ENCODE measurements at regions not wholly inside any gene's neighbourhood (a gene's known extent, or its start where the extent isn't known, plus 50 kb on each side); places are given as distances from the start of the nearest gene placed in this dataset.

GRCh38 chr4:38601244-38601915, 62.6 kb upstream of the KLF3 start:
- Histone ChIP-seq H3K36me3 (ENCODE audit: control insufficient read depth, insufficient read depth, low read length) (no peaks in the 10 kb centered on the region), H3K9me3 (ENCODE audit: control insufficient read depth, insufficient read depth, low read depth, low read length) (no peaks in the 10 kb centered on the region), H3K27me3 (ENCODE audit: control insufficient read depth, insufficient read depth, low read length) (no peaks in the 10 kb centered on the region), H3K27ac (ENCODE audit: low read depth, low read length) (no peak overlapping the region), H3K4me3 (ENCODE audit: low read depth, low read length) (no peak overlapping the region), H3K4me1 (ENCODE audit: control insufficient read depth, insufficient read depth, low read length) (peaks cover 13% of the 10 kb centered on the region), H3K9ac (ENCODE audit: low read length) (no peak overlapping the region)

GRCh38 chr4:38601916-38602291, 62.1 kb upstream of the KLF3 start:
- Histone ChIP-seq H3K9me3 (ENCODE audit: control insufficient read depth, insufficient read depth, low read depth, low read length) (no peaks in the 10 kb centered on the region), H3K9ac (ENCODE audit: low read length) (no peak overlapping the region), H3K36me3 (ENCODE audit: control insufficient read depth, insufficient read depth, low read length) (no peaks in the 10 kb centered on the region), H3K4me1 (ENCODE audit: control insufficient read depth, insufficient read depth, low read length) (peaks cover 14% of the 10 kb centered on the region), H3K4me3 (ENCODE audit: low read depth, low read length) (no peak overlapping the region), H3K27ac (ENCODE audit: low read depth, low read length) (no peak overlapping the region), H3K27me3 (ENCODE audit: control insufficient read depth, insufficient read depth, low read length) (no peaks in the 10 kb centered on the region)

- H3K27me3 ChIP-seq (ENCODE audit: control insufficient read depth, insufficient read depth, low read length): no peaks in the 10 kb centered on the region
- H3K4me1 ChIP-seq (ENCODE audit: control insufficient read depth, insufficient read depth, low read length): peaks cover 14% of the 10 kb centered on the region
- H3K36me3 ChIP-seq (ENCODE audit: control insufficient read depth, insufficient read depth, low read length): no peaks in the 10 kb centered on the region
- no peak overlapping the region for H3K4me3 ChIP-seq (ENCODE audit: low read depth, low read length)
- H3K9ac ChIP-seq (ENCODE audit: low read length): no peak overlapping the region
- H3K9me3 ChIP-seq (ENCODE audit: control insufficient read depth, insufficient read depth, low read depth, low read length): no peaks in the 10 kb centered on the region
- H3K27ac ChIP-seq (ENCODE audit: low read depth, low read length): no peak overlapping the region
Measured at GRCh38 chr4:38603652-38604051, 60.3 kb upstream of the KLF3 start.

GRCh38 chr4:38605181-38605752, 58.7 kb upstream of the KLF3 start:
- no peak overlapping the region for H3K27ac ChIP-seq (ENCODE audit: low read depth, low read length)
- peaks cover 14% of the 10 kb centered on the region for H3K4me1 ChIP-seq (ENCODE audit: control insufficient read depth, insufficient read depth, low read length)
- H3K9me3 ChIP-seq (ENCODE audit: control insufficient read depth, insufficient read depth, low read depth, low read length): no peaks in the 10 kb centered on the region
- no peak overlapping the region for H3K9ac ChIP-seq (ENCODE audit: low read length)
- no peaks in the 10 kb centered on the region for H3K36me3 ChIP-seq (ENCODE audit: control insufficient read depth, insufficient read depth, low read length)
- no peak overlapping the region for H3K4me3 ChIP-seq (ENCODE audit: low read depth, low read length)
- no peaks in the 10 kb centered on the region for H3K27me3 ChIP-seq (ENCODE audit: control insufficient read depth, insufficient read depth, low read length)

- Histone ChIP-seq H3K9ac (ENCODE audit: low read length) (no peak overlapping the region), H3K27ac (ENCODE audit: low read depth, low read length) (no peak overlapping the region), H3K27me3 (ENCODE audit: control insufficient read depth, insufficient read depth, low read length) (no peaks in the 10 kb centered on the region), H3K36me3 (ENCODE audit: control insufficient read depth, insufficient read depth, low read length) (no peaks in the 10 kb centered on the region), H3K4me3 (ENCODE audit: low read depth, low read length) (no peak overlapping the region), H3K4me1 (ENCODE audit: control insufficient read depth, insufficient read depth, low read length) (peaks cover 18% of the 10 kb centered on the region), H3K9me3 (ENCODE audit: control insufficient read depth, insufficient read depth, low read depth, low read length) (no peaks in the 10 kb centered on the region)
Measured at GRCh38 chr4:38605753-38606586, 58.0 kb upstream of the KLF3 start.

GRCh38 chr4:38606587-38606905, 57.5 kb upstream of the KLF3 start:
- H3K9ac ChIP-seq (ENCODE audit: low read length): no peak overlapping the region

GRCh38 chr4:38609614-38610013, 54.4 kb upstream of the KLF3 start:
- Histone ChIP-seq H3K9ac (ENCODE audit: low read length) (no peak overlapping the region), H3K9me3 (ENCODE audit: control insufficient read depth, insufficient read depth, low read depth, low read length) (no peaks in the 10 kb centered on the region), H3K36me3 (ENCODE audit: control insufficient read depth, insufficient read depth, low read length) (no peaks in the 10 kb centered on the region), H3K27ac (ENCODE audit: low read depth, low read length) (no peak overlapping the region), H3K4me1 (ENCODE audit: control insufficient read depth, insufficient read depth, low read length) (peaks cover 20% of the 10 kb centered on the region), H3K4me3 (ENCODE audit: low read depth, low read length) (no peak overlapping the region), H3K27me3 (ENCODE audit: control insufficient read depth, insufficient read depth, low read length) (no peaks in the 10 kb centered on the region)

More at GRCh38 chr4:38606587-38606905, 57.5 kb upstream of the KLF3 start:
- H3K4me1 ChIP-seq (ENCODE audit: control insufficient read depth, insufficient read depth, low read length): peaks cover 20% of the 10 kb centered on the region
- no peak overlapping the region for H3K4me3 ChIP-seq (ENCODE audit: low read depth, low read length)
- H3K27ac ChIP-seq (ENCODE audit: low read depth, low read length): no peak overlapping the region
- H3K36me3 ChIP-seq (ENCODE audit: control insufficient read depth, insufficient read depth, low read length): no peaks in the 10 kb centered on the region
- no peaks in the 10 kb centered on the region for H3K27me3 ChIP-seq (ENCODE audit: control insufficient read depth, insufficient read depth, low read length)
- H3K9me3 ChIP-seq (ENCODE audit: control insufficient read depth, insufficient read depth, low read depth, low read length): no peaks in the 10 kb centered on the region

- Histone ChIP-seq H3K27ac (ENCODE audit: low read depth, low read length) (no peak overlapping the region), H3K36me3 (ENCODE audit: control insufficient read depth, insufficient read depth, low read length) (no peaks in the 10 kb centered on the region)
Measured at GRCh38 chr4:38610521-38610920, 53.5 kb upstream of the KLF3 start.

GRCh38 chr4:38610966-38611431, 53.0 kb upstream of the KLF3 start:
- peaks cover 11% of the 10 kb centered on the region; the same call in 1 of the 2 replicates for H3K4me1 ChIP-seq (ENCODE audit: control insufficient read depth, insufficient read depth, low read length)
- no peaks in the 10 kb centered on the region for H3K36me3 ChIP-seq (ENCODE audit: control insufficient read depth, insufficient read depth, low read length)
- no peaks in the 10 kb centered on the region for H3K27me3 ChIP-seq (ENCODE audit: control insufficient read depth, insufficient read depth, low read length)
- H3K4me3 ChIP-seq (ENCODE audit: low read depth, low read length): no peak overlapping the region
- no peak overlapping the region for H3K9ac ChIP-seq (ENCODE audit: low read length)
- H3K27ac ChIP-seq (ENCODE audit: low read depth, low read length): no peak overlapping the region
- H3K9me3 ChIP-seq (ENCODE audit: control insufficient read depth, insufficient read depth, low read depth, low read length): no peaks in the 10 kb centered on the region

More at GRCh38 chr4:38610521-38610920, 53.5 kb upstream of the KLF3 start:
- Histone ChIP-seq H3K9me3 (ENCODE audit: control insufficient read depth, insufficient read depth, low read depth, low read length) (no peaks in the 10 kb centered on the region), H3K9ac (ENCODE audit: low read length) (no peak overlapping the region), H3K4me1 (ENCODE audit: control insufficient read depth, insufficient read depth, low read length) (peaks cover 16% of the 10 kb centered on the region), H3K4me3 (ENCODE audit: low read depth, low read length) (no peak overlapping the region), H3K27me3 (ENCODE audit: control insufficient read depth, insufficient read depth, low read length) (no peaks in the 10 kb centered on the region)

- no peak overlapping the region for H3K27ac ChIP-seq (ENCODE audit: low read depth, low read length)
- H3K4me1 ChIP-seq (ENCODE audit: control insufficient read depth, insufficient read depth, low read length): peaks cover 6% of the 10 kb centered on the region; the same call in 1 of the 2 replicates
- H3K4me3 ChIP-seq (ENCODE audit: low read depth, low read length): no peak overlapping the region
- H3K27me3 ChIP-seq (ENCODE audit: control insufficient read depth, insufficient read depth, low read length): no peaks in the 10 kb centered on the region
- no peaks in the 10 kb centered on the region for H3K36me3 ChIP-seq (ENCODE audit: control insufficient read depth, insufficient read depth, low read length)
- no peaks in the 10 kb centered on the region for H3K9me3 ChIP-seq (ENCODE audit: control insufficient read depth, insufficient read depth, low read depth, low read length)
- H3K9ac ChIP-seq (ENCODE audit: low read length): no peak overlapping the region
Measured at GRCh38 chr4:38611676-38612075, 52.3 kb upstream of the KLF3 start.

All from HUES6 (cell line).